WTC11 (cell line): ENCODE measurements at regions not wholly inside any gene's neighbourhood (a gene's known extent, or its start where the extent isn't known, plus 50 kb on each side); places are given as distances from the start of the nearest gene placed in this dataset.

Source experiments
- ATAC-seq: fragments of 200-7000 bp; cut with Tn5 transposase; 2 replicates; pipeline ENCODE4 v1.10.0; 2021; ENCODE audit warnings: mild to moderate bottlenecking, moderate library complexity
- CTCF ChIA-PET: fragments of 300-600 bp; sonication (Branson Sonifier 250); formaldehyde crosslinking; loops from one replicate; lab custom pipeline; 2021; ENCODE audit warnings: antibody characterized with exemption; lab: Charles Lee
- POLR2A ChIA-PET: fragments of 350-600 bp; sonication (Branson Sonifier 250); formaldehyde crosslinking; loops from one replicate; lab custom pipeline; 2021; ENCODE audit warnings: antibody characterized with exemption; lab: Charles Lee
- DNase-seq: peaks from one replicate; pipeline ENCODE4 v3.0.0; 2021; ENCODE audit warnings: low spot score
- H3K27ac Mint-ChIP-seq: 2 replicates; pipeline ENCODE4 v1.8.0; 2021; ENCODE audit warnings: mixed read lengths
- H3K27me3 Mint-ChIP-seq: 2 replicates; pipeline ENCODE4 v1.8.0; 2021; ENCODE audit warnings: low read depth, mild to moderate bottlenecking, moderate library complexity, mixed read lengths
- H3K36me3 Mint-ChIP-seq: 2 replicates; pipeline ENCODE4 v1.8.0; 2021; ENCODE audit warnings: mixed read lengths
- H3K4me1 Mint-ChIP-seq: 2 replicates; pipeline ENCODE4 v1.8.0; 2022; ENCODE audit warnings: mixed read lengths
- H3K4me3 Mint-ChIP-seq: 2 replicates; pipeline ENCODE4 v1.8.0; 2021; ENCODE audit warnings: mild to moderate bottlenecking, moderate library complexity, mixed read lengths
- H3K9me3 Mint-ChIP-seq: 2 replicates; pipeline ENCODE4 v1.8.0; 2021; ENCODE audit warnings: mixed read lengths
- AFF4 ChIP-seq: sonication (generic); formaldehyde crosslinking; IDR thresholded peaks from 2 replicates; pipeline ENCODE4 v1.8.1; 2023; ENCODE audit warnings: mild to moderate bottlenecking, missing genetic modification reagents, borderline replicate concordance
- KAT7 ChIP-seq: sonication (generic); formaldehyde crosslinking; IDR thresholded peaks from 2 replicates; pipeline ENCODE4 v1.8.1; 2023; ENCODE audit warnings: missing genetic modification reagents, mild to moderate bottlenecking, borderline replicate concordance
- MYBL2 ChIP-seq: sonication (generic); formaldehyde crosslinking; IDR thresholded peaks from 2 replicates; pipeline ENCODE4 v1.8.1; 2023; ENCODE audit warnings: mild to moderate bottlenecking, moderate library complexity, missing genetic modification reagents
- NFATC4 ChIP-seq: fragments of 250-450 bp; sonication (Bioruptor Pico); IDR thresholded peaks from 2 replicates; pipeline ENCODE4 v1.9.0; 2021; ENCODE audit warnings: mild to moderate bottlenecking
- NFE2L1 ChIP-seq: sonication (generic); formaldehyde crosslinking; IDR thresholded peaks from 2 replicates; pipeline ENCODE4 v1.8.1; 2023; ENCODE audit warnings: missing genetic modification reagents
- PRRX2 ChIP-seq: fragments of 250-450 bp; sonication (Bioruptor Pico); IDR thresholded peaks from 2 replicates; pipeline ENCODE4 v1.8.0; 2021; ENCODE audit warnings: mild to moderate bottlenecking
- USF1 ChIP-seq: sonication (generic); formaldehyde crosslinking; IDR thresholded peaks from 2 replicates; pipeline ENCODE4 v1.8.0; 2022; ENCODE audit warnings: mild to moderate bottlenecking, missing genetic modification reagents
- ZNF219 ChIP-seq: sonication (generic); formaldehyde crosslinking; IDR thresholded peaks from 2 replicates; pipeline ENCODE4 v1.8.0; 2023; ENCODE audit warnings: missing genetic modification reagents, mild to moderate bottlenecking, borderline replicate concordance
- ZNF425 ChIP-seq: fragments of 250-450 bp; sonication (Bioruptor Pico); conservative IDR thresholded peaks from 2 replicates; pipeline ENCODE4 v1.9.0; 2021; ENCODE audit warnings: mild to moderate bottlenecking
- ZNF671 ChIP-seq: fragments of 250-450 bp; sonication (Bioruptor Pico); IDR thresholded peaks from 2 replicates; pipeline ENCODE4 v1.8.0; 2021; ENCODE audit warnings: mild to moderate bottlenecking
- TF ChIP-seq, protein P1 (sequence below): sonication (generic); formaldehyde crosslinking; IDR thresholded peaks from 2 replicates; pipeline ENCODE4 v1.8.1; 2022; ENCODE audit warnings: low read depth, mild to moderate bottlenecking, moderate library complexity, missing genetic modification reagents, borderline replicate concordance
- TF ChIP-seq, protein P2 (sequence below): sonication (generic); formaldehyde crosslinking; IDR thresholded peaks from 2 replicates; pipeline ENCODE4 v1.8.1; 2023; ENCODE audit warnings: mild to moderate bottlenecking, missing genetic modification reagents
- TF ChIP-seq, protein P3 (sequence below): sonication (generic); formaldehyde crosslinking; IDR thresholded peaks from 2 replicates; pipeline ENCODE4 v1.8.0; 2022; ENCODE audit warnings: mild to moderate bottlenecking, missing genetic modification reagents
- TF ChIP-seq, protein P4 (sequence below): sonication (generic); formaldehyde crosslinking; IDR thresholded peaks from 2 replicates; pipeline ENCODE4 v1.8.1; 2022; ENCODE audit warnings: missing genetic modification reagents, borderline replicate concordance
- TF ChIP-seq, protein P5 (sequence below): sonication (generic); formaldehyde crosslinking; IDR thresholded peaks from 2 replicates; pipeline ENCODE4 v1.8.1; 2023; ENCODE audit warnings: mild to moderate bottlenecking, missing genetic modification reagents, moderate library complexity
- TF ChIP-seq, protein P6 (sequence below): sonication (generic); formaldehyde crosslinking; IDR thresholded peaks from 2 replicates; pipeline ENCODE4 v1.8.0; 2023; ENCODE audit warnings: mild to moderate bottlenecking, missing genetic modification reagents
- TF ChIP-seq, protein P7 (sequence below): sonication (generic); formaldehyde crosslinking; IDR thresholded peaks from 2 replicates; pipeline ENCODE4 v1.8.0; 2022; ENCODE audit warnings: mild to moderate bottlenecking, missing genetic modification reagents

DNA sequence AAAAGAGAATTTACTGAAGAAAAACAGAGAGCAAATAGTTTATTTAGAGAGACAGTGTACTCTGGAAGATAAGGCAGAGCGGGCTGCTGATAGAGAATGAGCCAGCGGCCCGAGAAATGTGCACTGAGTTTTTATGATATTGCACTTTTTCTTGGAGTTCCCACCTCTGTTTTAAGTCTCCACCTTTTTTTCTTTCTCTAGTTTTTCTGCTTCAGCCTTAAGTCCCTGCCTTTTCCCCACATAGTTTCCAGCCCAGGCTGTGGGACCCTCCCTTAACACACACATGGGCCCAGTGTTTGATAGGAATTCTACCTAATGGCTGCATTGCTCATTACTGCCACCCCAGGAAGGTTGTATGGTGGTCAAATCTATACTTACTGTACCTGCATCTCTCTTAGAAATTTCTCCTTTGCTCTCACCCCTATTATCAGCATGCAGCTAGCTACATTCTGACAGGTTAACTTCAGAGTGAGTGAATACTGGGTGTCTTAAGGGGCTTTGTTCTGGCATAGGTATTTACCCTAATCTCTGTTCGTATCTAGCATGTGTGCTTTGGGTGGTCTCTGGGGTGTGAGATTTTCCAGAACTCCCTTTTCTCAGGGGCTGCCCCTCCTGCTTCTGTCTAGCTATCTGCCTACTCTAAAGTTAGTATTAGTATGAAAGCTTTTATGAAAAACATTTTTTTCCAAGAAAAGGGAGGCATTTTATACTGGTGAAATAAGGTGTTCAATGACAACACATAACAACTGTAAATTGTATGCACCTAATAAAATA is 127.3 kb upstream of the TOP3B start (continued):
- TF ChIP-seq AFF4: no peak
- TF ChIP-seq, protein P1, sequence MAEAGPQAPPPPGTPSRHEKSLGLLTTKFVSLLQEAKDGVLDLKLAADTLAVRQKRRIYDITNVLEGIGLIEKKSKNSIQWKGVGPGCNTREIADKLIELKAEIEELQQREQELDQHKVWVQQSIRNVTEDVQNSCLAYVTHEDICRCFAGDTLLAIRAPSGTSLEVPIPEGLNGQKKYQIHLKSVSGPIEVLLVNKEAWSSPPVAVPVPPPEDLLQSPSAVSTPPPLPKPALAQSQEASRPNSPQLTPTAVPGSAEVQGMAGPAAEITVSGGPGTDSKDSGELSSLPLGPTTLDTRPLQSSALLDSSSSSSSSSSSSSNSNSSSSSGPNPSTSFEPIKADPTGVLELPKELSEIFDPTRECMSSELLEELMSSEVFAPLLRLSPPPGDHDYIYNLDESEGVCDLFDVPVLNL (CRISPR knock-in tag): no peak
- TF ChIP-seq ZNF425 (CRISPR knock-in tag): no peak

GRCh38 chr22:22106855-22107254 is 124.3 kb upstream of the TOP3B start:
- Mint-ChIP-seq H3K27ac (no peak overlapping the region), H3K4me1 (peaks cover 10% of the 10 kb centered on the region), H3K27me3 (peaks cover 98% of the 10 kb centered on the region), H3K9me3 (no peaks in the 10 kb centered on the region), H3K4me3 (no peak overlapping the region), H3K36me3 (no peaks in the 10 kb centered on the region)
- ChIA-PET CTCF (interaction anchor here (0.9 kb wide), 1 partner anchor 38 kb away, joined by 3 read pairs; no protein-coding TSS in a partner anchor), POLR2A (no interaction called here)
- ATAC-seq (no peak), DNase-seq (no peak)
- TF ChIP-seq, protein P2, sequence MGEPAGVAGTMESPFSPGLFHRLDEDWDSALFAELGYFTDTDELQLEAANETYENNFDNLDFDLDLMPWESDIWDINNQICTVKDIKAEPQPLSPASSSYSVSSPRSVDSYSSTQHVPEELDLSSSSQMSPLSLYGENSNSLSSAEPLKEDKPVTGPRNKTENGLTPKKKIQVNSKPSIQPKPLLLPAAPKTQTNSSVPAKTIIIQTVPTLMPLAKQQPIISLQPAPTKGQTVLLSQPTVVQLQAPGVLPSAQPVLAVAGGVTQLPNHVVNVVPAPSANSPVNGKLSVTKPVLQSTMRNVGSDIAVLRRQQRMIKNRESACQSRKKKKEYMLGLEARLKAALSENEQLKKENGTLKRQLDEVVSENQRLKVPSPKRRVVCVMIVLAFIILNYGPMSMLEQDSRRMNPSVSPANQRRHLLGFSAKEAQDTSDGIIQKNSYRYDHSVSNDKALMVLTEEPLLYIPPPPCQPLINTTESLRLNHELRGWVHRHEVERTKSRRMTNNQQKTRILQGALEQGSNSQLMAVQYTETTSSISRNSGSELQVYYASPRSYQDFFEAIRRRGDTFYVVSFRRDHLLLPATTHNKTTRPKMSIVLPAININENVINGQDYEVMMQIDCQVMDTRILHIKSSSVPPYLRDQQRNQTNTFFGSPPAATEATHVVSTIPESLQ (CRISPR knock-in tag): no peak
- TF ChIP-seq ZNF219 (CRISPR knock-in tag): no peak
- TF ChIP-seq, protein P3, sequence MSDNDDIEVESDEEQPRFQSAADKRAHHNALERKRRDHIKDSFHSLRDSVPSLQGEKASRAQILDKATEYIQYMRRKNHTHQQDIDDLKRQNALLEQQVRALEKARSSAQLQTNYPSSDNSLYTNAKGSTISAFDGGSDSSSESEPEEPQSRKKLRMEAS (CRISPR knock-in tag): no peak
- TF ChIP-seq NFE2L1 (CRISPR knock-in tag): no peak
- no peak for TF ChIP-seq PRRX2 (CRISPR knock-in tag)
- TF ChIP-seq NFATC4: no peak
- no peak for TF ChIP-seq KAT7 (CRISPR knock-in tag)
- no peak for TF ChIP-seq USF1
- TF ChIP-seq, protein P4, sequence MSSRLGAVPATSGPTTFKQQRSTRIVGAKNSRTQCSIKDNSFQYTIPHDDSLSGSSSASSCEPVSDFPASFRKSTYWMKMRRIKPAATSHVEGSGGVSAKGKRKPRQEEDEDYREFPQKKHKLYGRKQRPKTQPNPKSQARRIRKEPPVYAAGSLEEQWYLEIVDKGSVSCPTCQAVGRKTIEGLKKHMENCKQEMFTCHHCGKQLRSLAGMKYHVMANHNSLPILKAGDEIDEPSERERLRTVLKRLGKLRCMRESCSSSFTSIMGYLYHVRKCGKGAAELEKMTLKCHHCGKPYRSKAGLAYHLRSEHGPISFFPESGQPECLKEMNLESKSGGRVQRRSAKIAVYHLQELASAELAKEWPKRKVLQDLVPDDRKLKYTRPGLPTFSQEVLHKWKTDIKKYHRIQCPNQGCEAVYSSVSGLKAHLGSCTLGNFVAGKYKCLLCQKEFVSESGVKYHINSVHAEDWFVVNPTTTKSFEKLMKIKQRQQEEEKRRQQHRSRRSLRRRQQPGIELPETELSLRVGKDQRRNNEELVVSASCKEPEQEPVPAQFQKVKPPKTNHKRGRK (CRISPR knock-in tag): no peak
- TF ChIP-seq, protein P5, sequence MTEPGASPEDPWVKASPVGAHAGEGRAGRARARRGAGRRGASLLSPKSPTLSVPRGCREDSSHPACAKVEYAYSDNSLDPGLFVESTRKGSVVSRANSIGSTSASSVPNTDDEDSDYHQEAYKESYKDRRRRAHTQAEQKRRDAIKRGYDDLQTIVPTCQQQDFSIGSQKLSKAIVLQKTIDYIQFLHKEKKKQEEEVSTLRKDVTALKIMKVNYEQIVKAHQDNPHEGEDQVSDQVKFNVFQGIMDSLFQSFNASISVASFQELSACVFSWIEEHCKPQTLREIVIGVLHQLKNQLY (CRISPR knock-in tag): no peak
- TF ChIP-seq, protein P6, sequence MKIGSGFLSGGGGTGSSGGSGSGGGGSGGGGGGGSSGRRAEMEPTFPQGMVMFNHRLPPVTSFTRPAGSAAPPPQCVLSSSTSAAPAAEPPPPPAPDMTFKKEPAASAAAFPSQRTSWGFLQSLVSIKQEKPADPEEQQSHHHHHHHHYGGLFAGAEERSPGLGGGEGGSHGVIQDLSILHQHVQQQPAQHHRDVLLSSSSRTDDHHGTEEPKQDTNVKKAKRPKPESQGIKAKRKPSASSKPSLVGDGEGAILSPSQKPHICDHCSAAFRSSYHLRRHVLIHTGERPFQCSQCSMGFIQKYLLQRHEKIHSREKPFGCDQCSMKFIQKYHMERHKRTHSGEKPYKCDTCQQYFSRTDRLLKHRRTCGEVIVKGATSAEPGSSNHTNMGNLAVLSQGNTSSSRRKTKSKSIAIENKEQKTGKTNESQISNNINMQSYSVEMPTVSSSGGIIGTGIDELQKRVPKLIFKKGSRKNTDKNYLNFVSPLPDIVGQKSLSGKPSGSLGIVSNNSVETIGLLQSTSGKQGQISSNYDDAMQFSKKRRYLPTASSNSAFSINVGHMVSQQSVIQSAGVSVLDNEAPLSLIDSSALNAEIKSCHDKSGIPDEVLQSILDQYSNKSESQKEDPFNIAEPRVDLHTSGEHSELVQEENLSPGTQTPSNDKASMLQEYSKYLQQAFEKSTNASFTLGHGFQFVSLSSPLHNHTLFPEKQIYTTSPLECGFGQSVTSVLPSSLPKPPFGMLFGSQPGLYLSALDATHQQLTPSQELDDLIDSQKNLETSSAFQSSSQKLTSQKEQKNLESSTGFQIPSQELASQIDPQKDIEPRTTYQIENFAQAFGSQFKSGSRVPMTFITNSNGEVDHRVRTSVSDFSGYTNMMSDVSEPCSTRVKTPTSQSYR: no peak
- TF ChIP-seq MYBL2 (CRISPR knock-in tag): no peak
- TF ChIP-seq, protein P7, sequence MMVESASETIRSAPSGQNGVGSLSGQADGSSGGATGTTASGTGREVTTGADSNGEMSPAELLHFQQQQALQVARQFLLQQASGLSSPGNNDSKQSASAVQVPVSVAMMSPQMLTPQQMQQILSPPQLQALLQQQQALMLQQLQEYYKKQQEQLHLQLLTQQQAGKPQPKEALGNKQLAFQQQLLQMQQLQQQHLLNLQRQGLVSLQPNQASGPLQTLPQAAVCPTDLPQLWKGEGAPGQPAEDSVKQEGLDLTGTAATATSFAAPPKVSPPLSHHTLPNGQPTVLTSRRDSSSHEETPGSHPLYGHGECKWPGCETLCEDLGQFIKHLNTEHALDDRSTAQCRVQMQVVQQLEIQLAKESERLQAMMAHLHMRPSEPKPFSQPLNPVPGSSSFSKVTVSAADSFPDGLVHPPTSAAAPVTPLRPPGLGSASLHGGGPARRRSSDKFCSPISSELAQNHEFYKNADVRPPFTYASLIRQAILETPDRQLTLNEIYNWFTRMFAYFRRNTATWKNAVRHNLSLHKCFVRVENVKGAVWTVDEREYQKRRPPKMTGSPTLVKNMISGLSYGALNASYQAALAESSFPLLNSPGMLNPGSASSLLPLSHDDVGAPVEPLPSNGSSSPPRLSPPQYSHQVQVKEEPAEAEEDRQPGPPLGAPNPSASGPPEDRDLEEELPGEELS (CRISPR knock-in tag): no peak
- TF ChIP-seq ZNF671: no peak
